ENCODE measurements at regions not wholly inside any gene's neighbourhood (a gene's known extent, or its start where the extent isn't known, plus 50 kb on each side); places are given as distances from the start of the nearest gene placed in this dataset.
"Not testable (repeated sequence)": the region's sequence is repeated elsewhere in the genome, so short reads cannot be mapped to it uniquely, and the experiment has no call there.

DNA sequence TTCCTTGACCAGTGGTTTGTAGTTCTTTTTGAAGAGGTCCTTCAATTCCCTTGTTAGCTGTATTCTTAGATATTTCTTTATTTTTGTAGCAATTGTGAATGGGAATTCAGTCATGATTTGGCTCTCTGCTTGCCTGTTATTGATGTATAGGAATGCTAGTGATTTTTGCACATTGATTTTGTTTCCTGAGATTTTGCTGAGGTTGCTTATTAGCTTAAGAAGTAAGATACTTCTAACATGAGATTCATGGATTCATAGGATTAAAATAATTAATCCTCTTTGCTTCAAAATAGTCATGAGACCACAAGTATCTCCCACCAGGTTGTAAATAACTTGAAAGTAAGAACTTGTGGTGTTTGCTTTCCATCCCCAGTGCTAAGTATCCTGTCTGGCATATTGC lies 308.9 kb downstream of the DTHD1 start:
- no peak for DNase-seq (ENCODE audit: low read depth in 2 of 2)

DNA sequence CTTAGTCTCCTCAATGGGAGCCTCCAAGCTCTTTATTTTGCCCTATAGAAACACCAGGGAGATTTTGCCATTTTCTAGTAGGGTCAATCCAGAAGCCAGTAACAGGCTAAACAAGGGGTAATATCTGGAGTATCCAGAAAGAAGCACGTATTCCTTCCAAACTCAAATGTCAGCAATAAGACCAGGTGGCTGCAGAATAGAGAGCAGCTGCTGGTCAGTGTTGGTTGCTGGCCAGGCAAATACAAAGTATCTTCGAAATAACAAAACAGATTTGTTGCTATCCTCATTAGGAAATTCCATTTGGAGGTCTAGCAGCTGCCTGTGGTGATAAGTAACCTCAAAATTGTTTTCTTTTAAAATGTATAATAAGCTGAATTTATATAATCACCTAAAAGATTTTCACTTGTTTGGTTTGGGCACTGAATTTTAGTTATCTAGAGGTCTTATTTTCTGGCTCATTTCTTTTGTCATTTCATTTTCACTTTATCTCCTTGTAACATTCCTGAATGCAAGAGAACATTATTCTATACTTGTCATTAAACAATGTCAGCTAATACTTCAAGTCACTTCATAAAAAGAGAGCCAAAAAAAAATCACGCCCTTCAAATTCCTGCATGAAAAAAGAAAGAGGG lies 320.6 kb downstream of the DTHD1 start:
- no peak for DNase-seq (ENCODE audit: low read depth in 2 of 2)

DNA sequence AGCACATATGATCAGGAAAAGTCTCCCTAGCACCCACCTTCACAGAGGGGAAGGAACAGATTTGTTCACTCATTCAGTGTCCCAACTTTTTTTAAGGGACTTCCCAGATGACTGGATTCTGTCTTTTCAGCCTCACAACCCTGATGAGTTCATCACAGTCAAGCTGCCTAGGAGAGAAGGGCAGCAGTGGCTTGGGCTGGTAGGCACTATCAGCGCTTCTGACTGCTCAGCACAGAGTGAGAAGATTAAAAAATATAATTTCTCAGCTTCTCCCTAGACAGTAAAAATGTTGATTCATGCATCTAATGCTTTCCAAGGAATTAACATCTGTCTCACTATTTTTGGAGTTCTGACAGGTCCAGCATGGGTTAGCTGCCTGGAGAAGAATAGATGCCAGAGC lies 328.2 kb downstream of the DTHD1 start:
- no peak for DNase-seq (ENCODE audit: low read depth in 2 of 2)

DNA sequence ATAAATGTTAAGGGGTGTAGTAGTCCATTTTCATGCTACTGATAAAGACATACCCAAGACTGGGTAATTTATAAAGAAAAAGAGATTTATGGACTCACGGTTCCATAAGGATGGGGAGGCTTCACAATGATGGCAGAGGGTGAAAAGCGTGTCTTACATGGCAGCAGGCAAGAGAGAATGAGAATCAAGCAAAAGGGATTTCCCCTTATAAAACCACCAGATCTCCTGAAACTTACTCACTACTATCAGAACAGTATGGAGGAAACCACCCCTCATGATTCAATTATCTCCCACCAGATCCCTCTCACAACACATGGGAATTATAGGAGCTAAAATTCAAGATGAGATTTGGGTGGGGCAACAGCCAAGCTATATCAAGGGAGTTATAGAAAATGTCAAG lies 329.2 kb downstream of the DTHD1 start:
- no peak for DNase-seq (ENCODE audit: low read depth in 2 of 2)

DNA sequence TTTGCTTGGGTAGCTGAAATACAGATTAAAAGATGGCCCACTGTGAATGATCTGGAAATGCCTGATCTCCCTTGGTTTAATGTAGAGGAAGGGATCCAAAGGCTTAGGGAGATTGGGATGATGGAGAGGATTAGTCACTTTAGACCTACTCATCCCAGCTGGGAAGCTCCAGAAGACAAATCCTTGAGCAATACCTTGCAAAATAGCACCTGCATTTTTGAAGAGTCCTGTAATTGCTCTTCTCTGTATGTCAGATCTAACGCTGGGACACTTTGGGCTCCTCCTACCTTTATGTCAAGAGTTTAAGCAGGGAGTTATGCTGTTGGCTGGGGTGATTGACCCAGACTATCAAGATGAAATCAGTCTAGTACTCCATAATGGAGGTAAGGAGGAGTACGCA lies 331.7 kb downstream of the DTHD1 start:
- DNase-seq (ENCODE audit: low read depth in 2 of 2) = not testable (repeated sequence)

DNA sequence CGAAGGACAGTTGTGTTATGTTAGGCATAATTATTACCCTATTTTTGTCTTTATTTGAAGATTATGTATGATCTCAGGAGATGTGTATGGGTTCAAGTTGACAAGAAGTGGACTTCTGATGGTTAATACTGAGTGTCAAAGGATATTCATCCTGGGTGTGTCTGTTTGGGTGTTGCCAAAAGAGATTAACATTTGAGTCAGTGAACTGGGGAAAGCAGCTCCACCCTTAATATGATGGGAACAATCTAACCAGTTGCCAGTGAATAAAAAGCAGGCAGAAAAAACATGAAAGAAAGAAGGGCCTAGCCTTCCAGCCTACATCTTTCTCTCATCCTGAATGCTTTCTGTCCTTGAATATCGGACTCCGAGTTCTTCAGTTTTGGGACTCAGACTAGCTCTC lies 332.6 kb downstream of the DTHD1 start:
- DNase-seq (ENCODE audit: low read depth in 2 of 2) = no peak

DNA sequence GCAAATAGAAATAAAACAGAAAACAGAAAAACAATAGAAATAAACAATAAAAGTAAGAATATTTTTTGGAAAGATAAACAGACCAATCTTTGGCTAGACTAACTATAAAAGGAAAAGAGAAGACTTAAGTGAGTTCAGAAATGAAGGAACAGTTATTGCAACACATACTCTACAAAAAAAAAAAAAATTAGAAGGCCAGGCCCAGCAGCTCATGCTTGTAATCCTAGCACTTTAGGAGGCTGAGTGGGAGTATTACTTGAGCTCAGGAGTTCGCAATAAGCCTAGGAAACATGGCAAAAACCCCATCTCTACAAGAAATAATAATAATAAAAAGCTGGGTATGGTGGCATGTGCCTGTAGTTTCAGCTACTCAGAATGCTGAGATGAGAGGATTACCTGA lies 336.7 kb downstream of the DTHD1 start:
- DNase-seq (ENCODE audit: low read depth in 2 of 2) = no peak

DNA sequence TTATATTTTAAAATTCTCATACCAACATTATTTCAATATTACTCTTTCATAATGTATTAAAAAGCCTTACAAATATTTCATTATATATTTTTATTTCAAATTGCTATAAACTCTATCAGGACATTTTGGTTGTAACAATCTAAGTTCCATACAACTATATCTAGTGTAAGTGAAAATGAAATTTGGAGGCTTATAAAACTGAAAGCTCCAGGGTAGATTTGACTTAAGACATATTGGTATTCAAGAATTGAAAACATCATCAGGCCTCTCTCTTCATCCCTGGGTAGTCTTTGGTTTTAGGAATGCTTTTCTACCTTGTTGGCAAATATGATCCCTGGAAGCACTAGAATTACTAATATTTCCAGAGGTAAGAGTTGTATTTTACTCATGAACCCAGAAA lies 342.6 kb downstream of the DTHD1 start:
- no peak for DNase-seq (ENCODE audit: low read depth in 2 of 2)

DNA sequence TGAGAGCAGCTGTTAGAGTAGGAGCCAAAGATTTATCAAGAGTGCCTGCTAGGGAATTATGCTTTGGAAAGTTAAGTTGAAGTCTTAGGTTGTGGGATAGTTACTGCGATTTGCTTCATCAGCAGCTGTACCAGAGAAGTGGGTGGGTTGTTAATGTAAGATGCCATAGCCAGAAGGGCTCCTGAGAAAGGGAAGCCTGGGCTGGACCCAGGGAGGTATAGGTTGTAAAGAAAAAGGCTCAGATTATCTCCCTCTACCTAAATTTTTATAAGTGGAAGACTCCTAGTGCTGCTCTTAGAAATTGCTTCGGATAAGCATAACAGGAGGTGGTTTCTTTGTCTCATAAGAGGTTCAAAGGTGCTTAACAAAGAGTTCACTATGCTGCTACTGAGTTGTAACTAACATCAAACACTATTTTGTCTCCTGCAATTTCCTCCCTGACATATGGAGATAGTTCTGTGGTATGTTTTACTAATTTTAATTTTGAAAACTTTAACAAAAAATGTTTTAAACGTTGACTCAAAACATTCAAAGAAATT lies 356.9 kb downstream of the DTHD1 start:
- DNase-seq (ENCODE audit: low read depth in 2 of 2) = no peak

DNA sequence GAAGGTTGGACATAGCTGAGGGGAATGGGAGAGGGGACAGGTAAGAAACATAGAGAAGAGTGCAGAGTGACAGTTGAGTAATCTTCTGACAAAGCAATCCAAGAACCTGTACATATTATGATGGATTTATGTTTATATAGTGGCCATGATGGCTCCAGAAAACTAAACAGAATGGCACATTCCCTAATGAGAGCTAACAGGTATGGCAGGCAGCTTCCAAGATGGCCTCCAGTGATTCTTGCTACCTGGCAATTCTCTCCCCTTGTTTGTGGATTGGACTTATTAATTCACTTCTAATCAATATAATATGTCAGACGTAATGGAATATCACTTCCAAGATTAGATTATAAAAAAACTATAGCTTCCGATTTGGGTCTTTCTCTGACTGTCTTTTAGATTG lies 359.5 kb downstream of the DTHD1 start:
- DNase-seq (ENCODE audit: low read depth in 2 of 2) = no peak

DNA sequence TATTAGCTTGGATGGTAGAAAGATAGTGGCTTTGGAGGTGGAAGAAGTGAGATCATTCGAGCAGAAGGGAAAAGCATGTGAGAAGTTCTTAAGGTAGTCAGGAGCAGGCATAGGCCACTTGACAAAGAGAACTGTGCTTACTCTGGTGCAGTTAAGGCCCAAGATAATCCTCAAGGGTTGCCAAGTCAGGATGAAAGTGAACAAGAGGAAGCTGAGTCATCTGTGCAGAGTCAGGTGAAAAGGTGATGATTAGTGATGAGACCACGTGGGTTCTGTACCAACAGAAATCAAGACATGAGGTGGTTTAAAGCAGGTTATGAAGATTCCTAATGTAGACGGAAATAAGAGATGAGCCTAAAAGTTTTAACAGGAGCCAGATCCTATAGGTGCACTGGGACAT lies 369.8 kb downstream of the DTHD1 start:
- DNase-seq (ENCODE audit: low read depth in 2 of 2) = no peak

DNA sequence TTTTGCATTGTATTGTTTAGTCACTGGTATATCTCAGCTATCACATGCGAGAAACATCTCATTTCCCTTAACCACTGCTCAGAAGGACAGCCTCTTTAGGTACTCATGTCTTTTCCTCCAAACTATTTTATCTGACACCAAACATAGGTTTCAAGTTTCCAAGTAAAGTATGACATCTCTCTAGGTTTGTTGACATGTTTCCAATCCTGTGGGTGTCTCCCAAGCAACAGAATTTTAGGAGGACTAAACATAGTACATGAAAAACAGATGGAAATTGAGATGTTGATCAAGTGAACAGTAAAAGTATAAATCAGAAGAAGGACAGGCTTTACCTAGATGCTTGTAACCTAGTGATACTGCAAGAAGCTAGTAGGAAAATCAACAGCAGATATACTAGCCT lies 371.4 kb downstream of the DTHD1 start:
- no peak for DNase-seq (ENCODE audit: low read depth in 2 of 2)

DNA sequence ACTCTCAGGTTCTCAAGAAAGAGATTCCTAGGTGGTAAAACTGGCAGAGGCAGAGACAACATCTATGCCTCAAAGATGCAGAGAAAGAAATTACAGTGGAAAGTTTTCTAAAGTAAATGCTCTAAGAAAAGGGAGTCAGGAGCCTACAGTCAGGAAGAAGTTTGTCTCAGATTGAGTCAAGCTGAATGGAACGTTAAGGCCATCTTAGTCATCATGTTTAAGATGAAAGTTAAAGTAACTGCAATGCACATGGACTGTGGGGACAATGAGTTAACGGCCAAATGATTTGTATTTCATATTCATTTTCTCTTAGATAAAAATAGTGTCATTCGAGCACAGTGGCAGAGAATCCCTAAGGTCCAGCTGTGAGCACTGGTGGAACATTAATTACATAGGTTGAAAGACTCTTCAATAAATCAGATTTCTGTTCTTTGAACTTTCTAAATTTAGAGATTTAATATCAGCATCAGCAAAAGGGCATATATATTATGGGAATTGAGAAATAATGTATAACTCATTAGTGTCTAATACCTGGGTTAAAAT lies 384.6 kb downstream of the DTHD1 start:
- DNase-seq (ENCODE audit: low read depth in 2 of 2) = no peak

DNA sequence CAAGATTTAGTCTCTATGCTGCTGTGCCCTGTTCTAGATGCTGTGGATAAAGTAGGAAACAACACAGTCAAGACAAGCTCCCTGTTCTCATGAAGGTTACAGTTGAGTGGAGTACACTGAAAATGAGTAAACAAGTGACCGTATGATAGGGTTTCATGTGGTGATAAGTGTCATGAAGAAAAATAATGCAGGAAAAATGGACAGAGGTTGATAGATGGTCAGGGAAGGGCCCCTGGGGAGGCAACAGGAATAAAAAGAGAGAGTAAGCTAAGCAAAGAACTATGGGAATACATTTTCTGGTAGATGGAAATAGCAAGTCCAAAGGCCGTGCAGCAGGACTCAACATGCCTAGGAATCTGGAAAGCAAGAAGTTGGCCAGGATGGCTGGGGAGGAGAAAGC lies 394.0 kb downstream of the DTHD1 start:
- no peak for DNase-seq (ENCODE audit: low read depth in 2 of 2)

DNA sequence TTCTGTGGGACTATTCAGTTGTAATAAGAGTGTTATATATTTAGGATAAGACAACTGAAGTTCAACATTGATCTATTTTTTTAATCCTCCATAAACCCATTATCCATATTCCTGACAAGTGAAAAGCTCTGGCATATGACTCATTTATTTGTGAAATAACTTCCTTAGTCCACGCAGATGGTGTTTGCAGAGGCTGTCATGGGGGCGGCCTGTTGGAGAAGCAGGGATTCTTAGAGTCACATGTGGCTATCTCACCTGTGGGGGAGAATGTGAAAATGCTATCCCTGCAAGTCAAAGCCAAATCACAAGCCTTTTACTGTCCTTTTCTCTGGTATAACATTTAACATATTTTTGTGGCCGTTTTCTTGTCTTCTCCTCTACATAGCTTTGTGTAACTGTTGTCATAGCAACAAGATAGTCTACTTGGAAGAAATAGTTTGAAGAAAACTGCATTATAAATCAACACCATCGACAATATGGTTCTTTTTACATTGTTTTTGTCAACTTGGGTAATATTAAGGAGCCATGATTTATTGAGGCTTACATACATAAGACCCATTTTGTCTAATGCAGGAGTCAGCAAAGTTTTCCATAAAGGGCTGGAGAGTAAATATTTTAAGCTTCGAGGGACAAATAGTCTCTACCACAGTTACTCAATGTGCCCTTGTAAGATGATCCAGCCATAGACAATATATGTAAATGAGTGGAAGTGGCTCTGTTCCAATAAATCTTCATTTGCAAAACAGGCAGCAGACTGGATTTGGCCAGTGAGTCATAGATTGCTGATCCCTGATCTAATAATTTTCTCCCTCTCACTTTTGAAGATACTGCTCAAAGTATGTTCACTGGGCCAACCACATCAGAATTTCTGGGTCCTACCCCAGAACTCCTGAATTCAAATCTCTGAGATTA lies 395.0 kb downstream of the DTHD1 start:
- DNase-seq (ENCODE audit: low read depth in 2 of 2) = no peak

DNA sequence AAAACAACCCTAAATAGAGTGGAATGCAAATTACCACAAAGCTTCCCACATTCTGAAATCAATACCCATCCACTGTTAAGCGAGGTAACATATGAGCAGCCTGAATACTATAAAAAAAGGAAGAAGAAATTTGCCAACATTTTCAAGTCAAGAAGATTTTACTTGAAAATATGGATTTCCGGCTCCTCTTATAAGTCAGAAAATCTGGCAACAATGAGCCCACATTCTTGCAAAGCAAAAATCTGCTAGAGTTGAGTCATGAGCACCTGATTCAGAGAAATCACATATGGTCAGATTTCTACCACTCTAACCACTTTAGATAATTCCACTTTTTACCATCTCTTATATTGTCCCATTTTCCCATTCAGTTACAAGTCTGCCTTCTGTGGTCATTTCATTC lies 395.7 kb downstream of the DTHD1 start:
- no peak for DNase-seq (ENCODE audit: low read depth in 2 of 2)

DNA sequence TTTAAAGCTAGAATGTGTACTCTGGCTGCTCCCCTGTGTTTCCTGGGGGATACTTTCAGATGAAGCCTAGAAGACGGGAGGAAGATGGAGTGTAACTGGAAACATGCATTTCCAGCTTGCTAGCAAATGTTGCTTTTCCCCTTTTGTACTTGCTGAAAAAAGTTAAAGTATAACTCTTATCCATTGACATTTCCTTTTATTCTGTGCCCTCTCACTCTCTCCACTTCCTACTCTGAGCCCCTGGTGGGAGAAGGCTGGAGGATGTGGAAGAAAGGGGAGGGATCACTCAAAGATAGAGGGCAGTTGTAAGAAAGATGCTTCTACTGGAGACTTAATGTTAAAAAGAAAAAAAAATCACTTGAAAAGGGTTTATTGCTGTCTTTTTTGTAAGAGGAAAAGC lies 396.5 kb downstream of the DTHD1 start:
- DNase-seq (ENCODE audit: low read depth in 2 of 2) = no peak

DNA sequence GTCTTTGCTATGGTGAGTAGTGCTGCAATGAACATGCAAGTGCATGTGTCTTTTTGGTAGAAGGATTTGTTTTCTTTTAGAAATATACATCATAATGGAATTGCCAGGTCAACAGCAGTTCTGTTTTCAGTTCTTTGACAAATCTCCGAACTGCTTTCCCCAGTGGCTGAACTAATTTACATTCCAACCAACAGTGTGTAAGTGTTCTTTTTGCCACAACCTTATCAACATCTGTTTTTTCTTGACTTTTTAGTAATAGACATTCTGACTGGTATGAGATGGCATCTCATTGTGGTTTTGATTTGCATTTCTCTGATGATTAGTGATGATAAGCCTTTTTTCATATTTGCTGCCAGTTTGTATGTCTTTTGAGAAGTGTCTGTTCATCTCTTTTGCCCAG lies 406.3 kb downstream of the DTHD1 start:
- DNase-seq (ENCODE audit: low read depth in 2 of 2) = no peak

DNA sequence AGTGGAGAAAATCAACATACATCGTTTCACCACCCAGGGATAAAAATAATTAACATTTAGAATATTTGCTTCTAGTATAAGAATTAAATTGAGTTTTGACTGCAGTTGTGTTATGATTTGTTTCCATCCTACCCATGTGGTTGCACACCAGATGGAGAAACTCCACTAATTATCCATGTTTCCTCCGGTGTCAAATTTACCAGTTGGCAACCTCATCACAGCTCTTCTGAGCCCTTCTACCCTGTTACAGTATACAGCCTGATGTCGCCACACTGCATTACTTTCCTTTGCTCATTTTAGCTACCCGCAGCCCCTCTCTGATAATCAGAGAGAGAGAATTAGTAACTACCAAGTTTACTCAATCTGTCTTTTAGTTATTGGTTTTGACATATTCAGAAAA lies 411.2 kb downstream of the DTHD1 start:
- DNase-seq (ENCODE audit: low read depth in 2 of 2) = no peak

DNA sequence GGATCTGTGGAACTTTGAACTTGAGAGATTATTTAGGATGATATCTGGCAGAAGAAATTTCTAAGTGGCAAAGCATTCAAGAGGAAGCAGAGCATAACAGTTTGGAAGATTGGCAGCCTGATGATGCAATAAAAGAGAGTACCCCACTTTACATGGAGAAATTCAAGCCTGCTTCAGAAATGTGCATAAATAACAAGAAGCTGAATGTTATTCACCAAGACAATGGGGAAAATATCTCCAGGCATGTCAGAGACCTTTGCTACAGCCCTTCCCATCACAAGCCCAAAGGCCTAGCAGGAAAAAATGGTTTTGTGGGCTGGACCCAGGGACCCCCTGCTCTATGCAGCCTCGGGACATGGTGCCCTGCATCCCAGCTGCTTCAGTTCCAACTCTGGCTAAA lies 420.8 kb downstream of the DTHD1 start:
- no peak for DNase-seq (ENCODE audit: low read depth in 2 of 2)

DNA sequence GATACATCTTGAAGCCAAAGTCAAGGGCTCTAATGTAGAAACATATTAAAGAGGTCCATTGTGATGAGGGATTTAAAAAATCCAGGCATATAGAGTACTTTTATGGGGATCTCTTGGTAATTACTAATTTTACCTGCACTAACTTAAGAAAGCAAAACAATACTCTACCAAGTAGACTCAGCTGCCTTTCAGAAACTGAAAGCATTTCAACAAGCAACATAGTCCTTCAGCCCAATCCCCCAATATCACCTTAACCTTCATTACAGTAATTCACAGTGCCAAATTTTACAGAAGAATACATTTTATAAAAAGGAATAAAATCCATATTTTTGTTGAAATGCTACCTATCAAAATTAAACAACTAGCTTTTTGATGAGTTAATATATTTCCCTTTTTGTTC lies 422.9 kb downstream of the DTHD1 start:
- DNase-seq (ENCODE audit: low read depth in 2 of 2) = no peak

DNA sequence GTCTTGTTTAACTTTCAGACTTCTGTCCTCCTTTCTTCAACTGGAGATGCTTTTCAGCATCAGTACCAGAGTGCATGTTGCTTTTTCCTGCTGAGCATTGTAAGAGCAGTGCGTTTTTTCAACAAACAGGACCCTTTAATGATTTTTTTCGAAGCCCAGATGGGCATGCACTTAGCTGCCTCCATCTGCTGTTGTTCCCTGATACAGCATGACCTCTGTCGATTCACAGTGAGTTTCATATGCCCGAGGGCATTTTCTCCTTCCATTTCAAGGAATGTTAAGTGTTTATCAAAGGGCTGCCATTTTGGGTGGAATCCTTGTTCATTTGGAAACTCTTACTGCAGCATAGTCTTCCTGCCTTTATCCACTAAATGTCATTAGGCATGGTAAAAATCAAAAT lies 428.6 kb downstream of the DTHD1 start:
- DNase-seq (ENCODE audit: low read depth in 2 of 2) = no peak

DNA sequence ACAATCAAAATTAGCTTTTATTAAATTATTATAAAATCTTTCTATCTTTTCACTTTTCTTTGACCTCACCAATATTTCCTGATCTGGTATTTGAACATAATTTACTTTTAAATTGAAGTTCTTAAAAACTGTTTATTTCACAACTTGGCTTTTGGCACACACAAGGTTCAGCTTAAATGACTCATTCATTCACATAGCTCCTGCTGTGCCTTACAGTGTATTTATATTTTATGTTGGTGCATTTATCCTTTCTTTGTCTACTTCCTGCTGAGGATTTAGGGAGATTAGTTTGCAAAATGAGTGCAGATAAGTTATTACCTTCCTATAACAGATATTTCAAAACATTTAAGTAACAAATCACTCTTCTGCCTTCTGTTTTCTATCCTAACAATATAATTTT lies 430.6 kb downstream of the DTHD1 start:
- no peak for DNase-seq (ENCODE audit: low read depth in 2 of 2)
